Effector memory CD8-positive, alpha-beta T cell (primary cell): ENCODE measurements at regions not wholly inside any gene's neighbourhood (a gene's known extent, or its start where the extent isn't known, plus 50 kb on each side); places are given as distances from the start of the nearest gene placed in this dataset.

Source experiments
- ATAC-seq: fragments of 150-1000 bp; cut with Tn5 transposase; replicated peaks from 2 replicates; pipeline ENCODE4 v1.10.0; 2021; ENCODE audit warnings: mild to moderate bottlenecking, moderate library complexity
- DNase-seq, 3 experiments: peaks; one replicate each; pipeline ENCODE4 v3.0.0; 2021
- H3K27ac Mint-ChIP-seq, 2 donors: one replicate each; pipeline ENCODE4 v1.8.0; 2022; ENCODE audit warnings: mild to moderate bottlenecking in 2 of 2, mixed read lengths in 2 of 2, moderate library complexity in 2 of 2
- H3K27me3 Mint-ChIP-seq, 2 donors: one replicate each; pipeline ENCODE4 v1.8.0; 2022; ENCODE audit warnings: mixed read lengths in 2 of 2
- H3K36me3 Mint-ChIP-seq: one replicate; pipeline ENCODE4 v1.8.0; 2022; ENCODE audit warnings: mild to moderate bottlenecking, moderate library complexity, mixed read lengths; ENCODE audit not compliant: insufficient read depth
- H3K4me1 Mint-ChIP-seq, 2 donors: one replicate each; pipeline ENCODE4 v1.8.0; 2022; ENCODE audit warnings: low read depth in 2 of 2, mixed read lengths in 2 of 2
- H3K4me3 Mint-ChIP-seq, 2 donors: one replicate each; pipeline ENCODE4 v1.8.0; 2022; ENCODE audit warnings: mild to moderate bottlenecking in 2 of 2, mixed read lengths in 2 of 2, moderate library complexity in 2 of 2
- H3K9me3 Mint-ChIP-seq, 2 donors: one replicate each; pipeline ENCODE4 v1.8.0; 2022; ENCODE audit warnings: mixed read lengths in 2 of 2

DNA sequence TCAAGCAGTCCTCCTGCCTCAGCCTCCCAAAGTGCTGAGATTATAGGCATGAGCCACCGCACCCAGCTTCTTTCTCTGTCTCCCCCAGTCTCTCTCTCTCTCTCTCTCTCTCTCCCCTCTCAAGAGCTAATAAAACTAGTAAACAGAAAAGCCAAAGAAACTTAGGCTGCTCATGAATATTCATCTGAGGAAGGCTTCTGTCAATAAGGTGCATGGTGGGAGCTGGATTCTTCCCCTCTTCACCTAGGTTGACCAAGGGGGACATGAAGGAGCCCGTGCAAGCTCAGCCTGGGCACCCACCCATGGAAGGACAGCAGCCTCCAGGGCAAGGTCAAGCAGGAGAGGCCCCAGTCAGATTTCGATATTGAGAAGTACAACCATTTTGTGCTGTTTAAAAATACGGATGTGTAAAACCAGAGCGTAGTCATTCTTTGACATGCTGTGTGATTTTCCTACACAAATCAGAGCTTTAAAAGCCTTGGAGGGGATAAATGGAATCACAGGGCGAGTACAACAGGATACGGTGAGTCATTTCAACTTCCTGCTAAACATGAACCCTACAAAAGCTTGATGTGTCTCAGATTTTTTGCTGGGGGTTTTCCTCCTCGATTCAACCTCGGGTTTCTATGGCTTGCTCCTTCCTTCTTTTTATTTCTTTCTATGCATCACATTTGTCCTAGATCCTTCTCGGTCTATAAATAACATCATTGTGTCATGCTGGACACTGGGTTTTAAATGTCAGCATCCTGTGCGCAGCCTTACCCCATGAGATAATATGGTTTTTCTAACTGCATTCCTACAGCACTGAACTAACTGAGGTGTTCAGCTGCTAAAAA lies 368.9 kb upstream of the JARID2 start:
- peak overlapping the region; percentile 59 to 64 for H3K4me3 Mint-ChIP-seq
- peak; percentile 91 for ATAC-seq
- peak overlapping the region; percentile 41 to 70 for H3K27ac Mint-ChIP-seq
- DNase-seq = no peak
- H3K27me3 Mint-ChIP-seq = no peaks in the 10 kb centered on the region
- peaks cover 8% of the 10 kb centered on the region for H3K36me3 Mint-ChIP-seq
- H3K9me3 Mint-ChIP-seq = no peaks in the 10 kb centered on the region
- H3K4me1 Mint-ChIP-seq = peaks cover 18 to 24% of the 10 kb centered on the region in 2 donors

DNA sequence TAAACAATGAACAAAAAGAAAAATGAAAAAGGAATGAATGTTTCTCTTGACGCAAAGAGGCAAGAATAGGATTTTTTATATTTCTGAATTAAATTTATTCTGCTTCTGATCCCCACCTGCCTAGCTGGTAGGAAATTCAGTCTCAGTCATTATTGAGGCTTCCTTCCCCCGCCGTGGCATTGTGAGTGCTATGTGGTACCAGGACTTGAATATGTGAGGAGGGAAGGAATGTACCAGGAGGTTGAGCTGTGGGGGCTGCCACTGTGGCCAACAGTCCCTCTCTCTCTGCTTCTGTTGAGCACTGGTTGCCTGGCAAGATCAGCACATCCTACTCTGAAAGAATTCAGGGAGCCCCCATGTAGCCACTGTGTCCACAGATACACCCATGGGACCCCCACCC lies 368.1 kb upstream of the JARID2 start:
- peaks cover 18 to 24% of the 10 kb centered on the region in 2 donors for H3K4me1 Mint-ChIP-seq
- peak overlapping the region; percentile 41 to 70 for H3K27ac Mint-ChIP-seq
- H3K9me3 Mint-ChIP-seq = no peaks in the 10 kb centered on the region
- peaks cover 8% of the 10 kb centered on the region for H3K36me3 Mint-ChIP-seq
- H3K27me3 Mint-ChIP-seq = no peaks in the 10 kb centered on the region
- DNase-seq (no peak), ATAC-seq (no peak)
- peak overlapping the region in 1 of 2 donors; percentile 64 for H3K4me3 Mint-ChIP-seq

DNA sequence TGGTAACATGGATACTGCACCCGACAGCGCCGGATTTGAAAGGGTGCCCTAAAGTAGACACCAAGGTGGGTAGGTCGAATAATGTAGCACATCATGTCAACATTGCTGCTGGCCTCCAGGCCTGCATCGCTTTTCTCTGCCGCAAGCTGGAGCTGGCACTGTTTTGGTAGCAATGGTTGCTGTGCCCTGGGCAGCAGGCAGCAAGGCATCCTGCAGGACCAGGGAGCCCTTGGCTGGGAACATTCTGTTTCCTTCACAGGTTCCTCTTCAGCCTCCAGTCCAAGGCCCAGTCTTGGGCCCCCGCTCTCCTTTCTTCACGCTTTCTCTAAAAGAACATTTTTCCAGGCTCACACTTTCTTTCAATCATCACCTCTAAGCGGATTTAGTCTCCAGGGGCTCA lies 365.8 kb upstream of the JARID2 start:
- peaks cover 8% of the 10 kb centered on the region for H3K36me3 Mint-ChIP-seq
- H3K4me1 Mint-ChIP-seq = peaks cover 15 to 24% of the 10 kb centered on the region in 2 donors
- H3K27ac Mint-ChIP-seq = no peak overlapping the region
- ATAC-seq (no peak), DNase-seq (no peak)
- no peak overlapping the region for H3K4me3 Mint-ChIP-seq
- no peaks in the 10 kb centered on the region for H3K9me3 Mint-ChIP-seq
- H3K27me3 Mint-ChIP-seq = no peaks in the 10 kb centered on the region

DNA sequence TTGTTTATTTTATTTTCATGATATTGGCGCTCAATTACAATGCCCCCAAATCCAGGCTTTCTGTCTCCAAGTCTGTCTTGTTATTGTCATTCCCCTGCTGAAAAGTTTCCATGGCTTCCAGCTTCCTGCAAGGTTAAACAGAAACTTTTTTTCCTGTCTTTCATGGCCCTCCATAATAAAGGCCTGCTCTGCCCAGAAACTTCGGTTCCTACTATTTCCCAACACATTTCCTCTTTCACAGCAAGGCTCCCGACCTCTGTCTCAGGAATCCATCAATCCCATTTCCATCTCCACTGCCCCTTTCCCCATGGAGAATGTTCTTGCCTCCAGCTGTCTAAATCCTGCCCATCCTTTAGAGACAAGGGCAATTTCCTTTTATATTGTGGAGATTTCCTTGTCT lies 365.2 kb upstream of the JARID2 start:
- Mint-ChIP-seq H3K27ac (no peak overlapping the region), H3K36me3 (peaks cover 8% of the 10 kb centered on the region), H3K27me3 (no peaks in the 10 kb centered on the region), H3K4me1 (peaks cover 15 to 20% of the 10 kb centered on the region in 2 donors), H3K9me3 (no peaks in the 10 kb centered on the region), H3K4me3 (no peak overlapping the region)
- no peak for DNase-seq
- no peak for ATAC-seq

DNA sequence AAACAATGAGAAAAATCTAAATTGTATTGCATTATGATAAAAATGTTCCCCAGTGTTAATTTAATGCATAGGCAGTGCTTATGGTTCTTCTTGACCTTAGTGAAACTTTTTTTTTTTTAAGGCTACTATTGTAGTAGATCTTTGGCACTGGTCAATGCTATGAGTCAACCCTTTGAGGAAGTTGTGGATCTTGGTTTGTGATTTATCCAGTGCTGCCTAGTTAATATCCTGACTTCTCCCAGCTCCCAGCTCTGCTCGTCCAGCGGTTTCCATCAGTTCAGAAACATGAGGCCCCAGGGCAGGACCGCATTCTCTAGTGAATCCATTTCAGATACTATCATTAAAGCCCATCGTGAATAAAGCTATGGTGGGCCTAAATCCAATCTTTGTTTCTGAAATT lies 364.5 kb upstream of the JARID2 start:
- no peaks in the 10 kb centered on the region for H3K9me3 Mint-ChIP-seq
- DNase-seq (no peak), ATAC-seq (no peak)
- no peak overlapping the region for H3K27ac Mint-ChIP-seq
- H3K4me1 Mint-ChIP-seq = peaks cover 12 to 14% of the 10 kb centered on the region in 2 donors
- no peaks in the 10 kb centered on the region for H3K27me3 Mint-ChIP-seq
- H3K36me3 Mint-ChIP-seq = peaks cover 6% of the 10 kb centered on the region
- no peak overlapping the region for H3K4me3 Mint-ChIP-seq

DNA sequence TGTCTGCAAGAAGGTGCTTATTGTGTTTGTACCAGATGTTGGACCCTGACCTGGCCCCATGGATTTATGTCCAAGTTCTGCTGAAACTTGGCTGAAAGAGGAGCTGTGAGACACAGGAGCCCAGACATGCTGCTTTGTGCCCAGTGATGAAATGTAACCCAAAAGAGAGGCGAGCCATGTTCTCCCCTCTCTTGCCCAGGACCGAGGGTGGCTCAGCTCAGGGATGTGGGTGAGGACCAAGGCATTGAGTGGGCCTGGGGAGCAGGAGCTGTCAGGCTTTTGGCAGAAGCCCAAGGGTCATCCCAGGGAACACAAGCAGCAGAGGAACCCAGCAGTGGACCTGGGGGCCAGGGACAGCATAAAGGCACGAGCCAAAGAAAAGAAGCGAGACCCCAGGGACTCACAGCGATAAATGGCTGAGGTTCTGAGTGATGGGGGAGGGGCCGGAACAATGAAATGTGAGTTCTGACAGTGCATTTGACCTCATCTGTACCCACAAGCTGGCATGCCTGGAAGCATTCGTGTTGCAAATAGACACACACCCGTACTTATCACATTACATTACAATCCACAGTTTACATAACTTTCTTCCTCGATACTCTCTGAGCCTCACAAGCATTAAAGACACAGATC lies 363.4 kb upstream of the JARID2 start:
- ATAC-seq = no peak
- Mint-ChIP-seq H3K9me3 (no peaks in the 10 kb centered on the region), H3K36me3 (no peaks in the 10 kb centered on the region), H3K4me3 (no peak overlapping the region), H3K27me3 (no peaks in the 10 kb centered on the region), H3K27ac (no peak overlapping the region), H3K4me1 (peaks cover 3% of the 10 kb centered on the region in 2 donors)
- DNase-seq = no peak

DNA sequence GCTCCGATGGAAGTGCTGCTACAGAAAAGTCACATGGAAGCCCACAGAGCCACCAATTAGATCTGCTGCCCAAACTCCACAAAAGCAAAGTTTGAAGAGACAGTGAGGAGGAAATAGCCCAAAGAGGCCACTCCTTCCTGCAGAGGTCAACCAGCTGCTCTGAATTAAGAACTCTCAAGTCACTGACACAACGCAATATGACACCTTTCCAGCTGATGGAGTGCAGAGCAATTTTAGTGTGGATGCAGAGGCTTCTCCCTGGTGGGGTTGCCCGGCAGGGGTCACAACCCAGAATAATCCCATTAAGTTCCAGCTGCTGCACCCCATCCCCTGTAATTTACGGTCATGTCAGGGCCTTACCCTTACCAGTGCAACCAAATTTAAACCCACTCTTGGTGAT lies 361.9 kb upstream of the JARID2 start:
- Mint-ChIP-seq H3K27me3 (no peaks in the 10 kb centered on the region), H3K4me1 (peaks cover 0 to 3% of the 10 kb centered on the region in 2 donors), H3K36me3 (no peaks in the 10 kb centered on the region), H3K27ac (no peak overlapping the region), H3K9me3 (no peaks in the 10 kb centered on the region), H3K4me3 (no peak overlapping the region)
- DNase-seq = no peak
- no peak for ATAC-seq

DNA sequence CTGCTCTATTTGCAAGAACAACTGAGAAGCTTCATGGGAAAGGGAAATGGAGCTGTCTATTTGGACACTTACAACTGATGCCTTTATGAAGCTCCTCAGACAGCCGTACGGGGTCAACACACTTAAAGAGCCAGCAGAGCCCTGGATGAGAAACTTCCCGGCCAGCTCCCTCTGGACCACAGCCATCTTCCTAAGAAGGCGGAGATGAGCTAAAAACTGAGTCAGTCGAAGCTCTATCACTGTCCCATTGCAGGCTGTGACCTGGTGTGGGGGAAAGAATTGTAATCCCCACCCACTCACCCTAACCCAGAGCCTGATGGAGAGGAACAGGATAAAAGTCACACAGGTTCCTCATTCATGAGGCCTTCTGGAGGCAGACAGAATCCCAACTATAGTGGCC lies 360.4 kb upstream of the JARID2 start:
- Mint-ChIP-seq H3K36me3 (no peaks in the 10 kb centered on the region), H3K9me3 (no peaks in the 10 kb centered on the region), H3K27me3 (peaks cover 0 to 7% of the 10 kb centered on the region in 2 donors), H3K4me3 (no peak overlapping the region), H3K27ac (no peak overlapping the region), H3K4me1 (no peaks in the 10 kb centered on the region)
- ATAC-seq (no peak), DNase-seq (no peak)

DNA sequence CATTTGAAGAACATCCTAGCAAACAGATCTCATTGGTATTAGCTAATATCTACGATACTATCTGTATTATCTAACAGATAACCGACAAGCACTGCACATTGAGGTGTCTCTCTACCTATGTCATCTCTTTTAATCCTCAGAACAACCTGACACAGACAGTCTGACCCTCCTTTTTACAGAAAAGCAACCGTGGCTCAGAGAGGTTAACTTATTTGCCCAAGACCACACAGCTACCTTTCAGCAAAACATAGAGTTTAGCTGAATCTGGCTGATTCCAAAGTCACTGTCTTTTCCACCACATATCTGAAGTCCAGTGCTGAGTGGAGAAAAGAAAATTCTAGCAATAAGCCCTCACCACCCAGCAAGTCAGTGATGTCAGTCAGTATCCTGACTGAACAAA lies 358.7 kb upstream of the JARID2 start:
- ATAC-seq (no peak), DNase-seq (no peak)
- H3K27me3 Mint-ChIP-seq = peaks cover 0 to 19% of the 10 kb centered on the region in 2 donors
- no peaks in the 10 kb centered on the region for H3K9me3 Mint-ChIP-seq
- H3K4me1 Mint-ChIP-seq = no peaks in the 10 kb centered on the region
- H3K27ac Mint-ChIP-seq = no peak overlapping the region
- no peaks in the 10 kb centered on the region for H3K36me3 Mint-ChIP-seq
- no peak overlapping the region for H3K4me3 Mint-ChIP-seq

DNA sequence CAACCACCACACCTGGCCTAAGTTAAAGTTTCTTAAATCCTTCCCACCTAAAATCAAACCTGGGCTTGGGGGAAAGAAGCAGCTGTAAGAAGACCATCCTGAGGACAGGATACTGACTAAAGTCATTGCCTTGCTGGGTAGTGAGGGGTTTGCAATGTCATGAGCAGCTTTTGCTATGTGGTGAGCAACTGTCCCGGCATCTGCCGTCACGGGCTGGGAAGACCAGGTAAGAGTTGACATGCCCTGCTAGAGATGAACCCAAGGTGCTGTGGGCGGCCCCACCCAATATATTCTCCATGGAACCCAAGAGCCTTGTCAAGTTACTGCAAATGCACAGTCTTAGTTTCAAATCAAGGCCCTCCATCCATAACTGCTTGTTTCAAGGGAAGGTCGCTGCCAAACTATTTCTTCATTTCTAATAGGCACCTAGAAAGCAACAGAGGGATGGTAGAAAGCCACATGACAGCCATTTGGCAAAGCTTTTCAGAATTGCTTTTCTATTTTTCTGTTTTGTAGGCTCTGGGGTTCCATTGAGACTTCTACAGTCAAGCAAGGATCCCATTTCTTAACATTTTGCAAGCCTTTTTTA lies 357.8 kb upstream of the JARID2 start:
- no peak overlapping the region for H3K4me3 Mint-ChIP-seq
- no peak for DNase-seq
- no peak for ATAC-seq
- no peak overlapping the region for H3K27ac Mint-ChIP-seq
- H3K36me3 Mint-ChIP-seq = no peaks in the 10 kb centered on the region
- H3K4me1 Mint-ChIP-seq = no peaks in the 10 kb centered on the region
- H3K27me3 Mint-ChIP-seq = peaks cover 0 to 28% of the 10 kb centered on the region in 2 donors
- no peaks in the 10 kb centered on the region for H3K9me3 Mint-ChIP-seq

DNA sequence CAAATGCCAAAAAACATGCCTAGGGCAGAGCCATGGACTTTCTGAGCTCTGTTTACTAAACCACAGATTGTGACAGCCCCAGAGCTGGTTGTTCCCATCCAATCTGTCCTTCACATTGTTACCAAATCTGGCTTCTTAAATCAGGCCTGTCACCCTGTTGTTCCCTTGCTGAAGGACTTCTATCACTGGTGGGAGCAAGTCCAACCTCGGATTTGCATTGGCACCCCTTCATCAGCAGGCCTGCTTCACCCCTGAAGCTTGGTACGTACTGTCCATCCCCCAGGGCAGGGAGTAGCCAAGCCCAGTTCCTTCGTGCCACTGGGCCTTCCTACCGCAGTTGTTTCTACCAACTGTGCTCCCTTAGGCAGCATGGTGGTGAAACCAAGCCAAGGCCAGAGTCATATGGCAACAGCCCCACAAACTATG lies 357.3 kb upstream of the JARID2 start:
- no peak overlapping the region for H3K4me3 Mint-ChIP-seq

DNA sequence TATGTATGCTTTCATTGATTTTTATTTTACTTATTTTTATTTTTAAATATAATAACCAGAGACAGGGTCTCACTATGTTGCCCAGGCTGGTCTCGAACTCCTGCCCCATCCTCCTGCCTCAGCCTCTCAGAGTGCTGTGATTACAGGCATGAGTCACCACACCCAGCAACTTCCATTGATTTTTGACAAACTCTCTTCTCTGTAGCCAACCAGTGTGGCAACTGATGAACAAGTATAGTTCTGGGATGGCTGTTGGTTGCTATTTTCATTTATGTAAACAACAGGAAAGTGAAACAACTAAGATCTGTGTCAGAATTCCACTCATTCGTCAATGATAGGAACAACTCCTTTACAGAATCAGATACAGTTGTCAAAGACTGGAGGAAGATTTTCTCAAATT lies 356.7 kb upstream of the JARID2 start:
- no peak for DNase-seq
- Mint-ChIP-seq H3K4me3 (no peak overlapping the region), H3K4me1 (no peaks in the 10 kb centered on the region), H3K36me3 (no peaks in the 10 kb centered on the region), H3K27me3 (peaks cover 0 to 28% of the 10 kb centered on the region in 2 donors), H3K9me3 (no peaks in the 10 kb centered on the region), H3K27ac (no peak overlapping the region)
- no peak for ATAC-seq

More for the DNA sequence above, 357.3 kb upstream of the JARID2 start:
- peaks cover 0 to 28% of the 10 kb centered on the region in 2 donors for H3K27me3 Mint-ChIP-seq
- ATAC-seq (no peak), DNase-seq (no peak)
- no peaks in the 10 kb centered on the region for H3K9me3 Mint-ChIP-seq
- no peak overlapping the region for H3K27ac Mint-ChIP-seq
- H3K4me1 Mint-ChIP-seq = no peaks in the 10 kb centered on the region
- no peaks in the 10 kb centered on the region for H3K36me3 Mint-ChIP-seq

DNA sequence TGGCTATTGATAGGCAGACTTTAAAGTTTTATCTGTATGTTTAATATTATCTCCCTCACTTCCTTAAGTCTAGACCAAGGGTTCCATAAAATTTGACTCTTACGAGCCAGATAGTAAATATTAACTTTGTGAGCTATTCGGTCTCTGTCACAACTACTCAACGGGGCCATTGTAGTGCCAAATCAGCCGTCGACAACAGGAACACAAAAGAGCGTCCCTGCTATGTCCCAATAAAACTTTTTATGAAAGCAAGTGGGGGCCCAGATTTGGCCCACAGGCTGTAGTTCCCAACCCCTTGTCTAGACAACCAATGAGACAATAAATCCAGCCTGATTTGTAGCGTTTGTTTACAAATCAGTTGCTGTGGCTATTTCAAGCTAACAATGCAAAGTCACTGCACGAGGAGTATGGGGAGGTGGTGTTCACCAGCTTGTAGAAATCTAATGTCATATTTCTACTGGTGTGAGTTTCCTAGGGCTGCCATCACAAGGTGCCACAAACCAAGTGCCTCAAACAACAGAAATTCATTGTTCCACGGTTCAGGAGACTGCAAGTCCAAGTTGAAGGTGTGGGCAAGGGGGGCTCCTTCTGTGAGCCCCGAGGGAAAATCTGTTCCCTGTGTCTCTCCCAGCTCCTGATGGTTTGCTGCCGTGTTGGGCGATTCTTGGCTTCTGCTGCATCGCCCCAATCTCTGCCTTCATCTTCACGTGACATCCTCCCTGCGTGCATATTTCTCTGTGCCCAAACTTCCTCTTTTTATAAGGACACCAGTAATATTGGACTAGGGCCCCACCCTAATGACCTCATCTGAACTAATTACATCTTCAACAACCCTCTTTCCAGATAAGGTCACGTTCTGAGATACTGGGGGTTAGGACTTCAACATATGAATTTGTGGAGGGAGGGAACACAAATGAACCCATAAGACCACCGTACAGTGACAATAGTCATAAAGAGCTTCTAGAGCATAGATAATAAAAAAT lies 356.0 kb upstream of the JARID2 start:
- no peak for DNase-seq
- H3K4me3 Mint-ChIP-seq = no peak overlapping the region
- peaks cover 0 to 28% of the 10 kb centered on the region in 2 donors for H3K27me3 Mint-ChIP-seq
- H3K4me1 Mint-ChIP-seq = no peaks in the 10 kb centered on the region
- no peaks in the 10 kb centered on the region for H3K36me3 Mint-ChIP-seq
- ATAC-seq = no peak
- H3K9me3 Mint-ChIP-seq = no peaks in the 10 kb centered on the region
- H3K27ac Mint-ChIP-seq = no peak overlapping the region
